Renal cortex interstitium (tissue), 11 donors: ENCODE measurements at regions not wholly inside any gene's neighbourhood (a gene's known extent, or its start where the extent isn't known, plus 50 kb on each side); places are given as distances from the start of the nearest gene placed in this dataset.
"Not testable (repeated sequence)": the region's sequence is repeated elsewhere in the genome, so short reads cannot be mapped to it uniquely, and the experiment has no call there.

Experiments
- DNase-seq, 11 donors: peaks; one replicate each; pipeline ENCODE4 v3.0.0-alpha.2; 2013; ENCODE audit warnings: low read depth in 9 of 11, low spot score in 4 of 11; ENCODE audit errors: extremely low read depth in 1 of 11

DNA sequence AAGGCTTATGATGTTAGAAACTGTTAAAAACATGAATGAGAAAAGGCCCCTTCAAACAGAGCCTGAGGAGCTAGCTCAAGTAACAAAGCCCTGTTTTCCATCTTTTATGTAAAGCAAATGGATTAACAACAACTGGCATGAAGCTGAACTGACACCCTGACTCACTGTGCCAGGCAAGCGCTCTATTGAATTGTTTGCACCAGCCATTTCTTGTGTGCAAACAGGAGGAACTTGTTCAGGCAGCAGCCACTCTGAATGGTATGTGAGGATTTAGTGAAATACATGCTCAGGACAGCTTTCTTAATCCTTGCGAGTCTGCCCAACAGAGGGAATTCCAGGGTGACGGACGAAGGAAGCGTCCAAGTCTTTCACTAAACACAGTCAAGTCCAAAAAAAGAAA, 291.1 kb upstream of the ADGRL2 start:
- DNase-seq, result no peak

DNA sequence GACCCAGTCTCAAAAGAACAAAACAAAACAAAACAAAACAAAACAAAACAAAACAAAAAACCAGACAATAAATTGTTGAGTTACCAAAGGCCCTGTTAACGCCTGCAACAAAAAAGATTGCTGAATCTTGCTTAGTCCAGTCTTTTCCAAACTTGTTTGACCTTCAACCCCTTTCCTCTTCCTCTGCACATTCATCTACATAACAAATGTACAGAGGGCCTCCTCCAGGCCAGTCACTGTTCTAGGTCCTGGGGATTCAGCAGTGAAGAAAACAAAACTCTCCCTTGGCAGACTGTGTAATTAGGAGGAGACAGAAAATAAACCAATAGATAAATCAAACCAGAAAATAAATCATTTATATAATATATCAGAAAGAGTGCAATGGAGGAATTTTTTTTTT, 294.0 kb upstream of the ADGRL2 start:
- no peak for DNase-seq

- DNase-seq, result no peak
Observed at GRCh38 chr1:81505831-81506230, 294.9 kb upstream of the ADGRL2 start.

DNA sequence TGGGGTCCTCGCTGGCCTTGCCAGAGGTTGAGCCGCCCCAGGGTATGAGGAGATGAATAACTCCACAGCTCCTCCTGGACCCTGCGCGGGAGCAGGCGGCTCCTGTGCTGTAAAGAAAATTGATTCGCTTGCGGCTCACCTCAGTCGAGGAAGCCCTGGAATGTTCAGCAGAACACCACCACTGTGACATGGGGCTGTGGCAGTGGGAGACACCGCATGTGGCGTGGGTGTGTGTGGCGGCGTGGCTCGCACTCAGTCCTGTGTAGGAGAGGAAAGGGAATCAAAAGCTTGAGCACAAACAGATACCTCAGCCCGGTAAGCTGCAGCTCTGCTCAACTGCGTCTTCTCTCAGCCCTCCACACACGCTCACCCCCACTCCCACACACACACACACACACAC, 295.9 kb upstream of the ADGRL2 start:
- not testable (repeated sequence) for DNase-seq

- not testable (repeated sequence) for DNase-seq
Observed at GRCh38 chr1:81502705-81503104, 298.0 kb upstream of the ADGRL2 start.

GRCh38 chr1:81501485-81501884, 299.2 kb upstream of the ADGRL2 start:
- not testable (repeated sequence) for DNase-seq

GRCh38 chr1:81499487-81499886, 301.2 kb upstream of the ADGRL2 start:
- DNase-seq, result no peak

DNA sequence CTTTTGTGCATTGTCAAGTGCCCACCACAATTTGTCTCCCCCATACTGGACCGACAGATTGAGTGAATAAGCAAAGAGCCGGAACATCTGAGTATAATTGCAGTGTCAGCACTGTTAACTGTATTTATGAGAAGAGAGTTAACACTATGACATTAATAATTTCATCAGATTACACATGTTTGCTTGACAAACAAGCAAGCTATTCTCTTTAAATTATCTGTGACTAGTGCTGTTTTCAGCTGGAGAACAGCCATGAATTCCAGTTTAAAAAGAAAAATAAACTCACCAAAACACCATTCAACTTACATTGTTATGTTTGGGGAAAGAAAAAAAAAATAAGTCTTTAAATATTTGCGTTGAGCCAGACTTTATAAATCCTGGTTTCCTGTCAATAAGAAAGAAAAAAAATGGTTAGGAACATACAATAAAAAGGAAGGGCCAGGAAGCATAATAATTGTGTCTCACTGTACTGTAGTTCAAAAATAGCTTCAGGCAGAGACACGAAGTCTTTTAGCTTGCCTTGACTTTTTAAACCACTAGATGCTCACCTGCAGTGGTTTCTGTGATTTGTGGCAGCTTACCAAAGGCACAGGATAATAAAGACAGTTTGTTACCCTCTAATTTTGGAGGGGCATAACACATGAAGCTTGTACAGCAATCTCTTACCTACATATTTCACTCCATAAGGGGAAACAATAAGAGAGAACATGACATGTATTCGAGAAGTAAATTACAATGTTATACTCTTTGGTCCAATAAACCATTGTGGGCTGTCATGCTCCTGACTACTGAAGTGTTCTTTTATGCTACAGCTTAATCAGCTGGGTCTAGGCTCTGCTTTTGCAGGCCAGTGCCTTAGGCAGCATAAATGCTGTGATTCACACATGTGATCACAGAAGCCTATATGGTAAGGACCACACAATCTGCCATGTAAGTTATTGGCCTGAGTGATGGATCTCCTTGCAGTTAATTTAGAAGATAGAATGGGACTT, 302.0 kb upstream of the ADGRL2 start:
- peak in 6 of 11 donors; percentile 15 to 44 (median 30) for DNase-seq

DNA sequence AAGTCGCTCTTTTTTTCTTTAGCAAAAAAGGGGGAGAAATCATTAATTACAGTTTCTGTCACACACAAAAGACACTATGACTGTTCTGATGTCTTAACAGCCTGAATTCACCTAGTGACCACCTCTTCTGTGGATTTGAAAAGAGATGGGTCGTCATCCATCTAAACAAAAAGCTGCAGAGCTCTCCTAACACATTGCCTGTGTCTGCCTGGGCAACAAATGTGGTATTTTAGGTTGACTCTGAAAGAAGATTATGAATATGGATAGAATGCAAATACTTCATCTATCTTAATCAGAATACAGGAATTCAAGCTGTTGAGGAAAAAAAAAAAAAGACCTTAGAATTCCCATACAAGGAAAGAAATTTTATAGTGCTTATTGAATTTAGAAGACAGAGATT, 304.4 kb upstream of the ADGRL2 start:
- no peak for DNase-seq

GRCh38 chr1:81493102-81493869, 307.4 kb upstream of the ADGRL2 start:
- DNase-seq, result no peak

- no peak for DNase-seq
Observed at GRCh38 chr1:81492628-81493027, 308.1 kb upstream of the ADGRL2 start.

- DNase-seq, result no peak
Observed at GRCh38 chr1:81490614-81491013, 310.1 kb upstream of the ADGRL2 start.

GRCh38 chr1:81489372-81489934, 311.3 kb upstream of the ADGRL2 start:
- no peak for DNase-seq

DNA sequence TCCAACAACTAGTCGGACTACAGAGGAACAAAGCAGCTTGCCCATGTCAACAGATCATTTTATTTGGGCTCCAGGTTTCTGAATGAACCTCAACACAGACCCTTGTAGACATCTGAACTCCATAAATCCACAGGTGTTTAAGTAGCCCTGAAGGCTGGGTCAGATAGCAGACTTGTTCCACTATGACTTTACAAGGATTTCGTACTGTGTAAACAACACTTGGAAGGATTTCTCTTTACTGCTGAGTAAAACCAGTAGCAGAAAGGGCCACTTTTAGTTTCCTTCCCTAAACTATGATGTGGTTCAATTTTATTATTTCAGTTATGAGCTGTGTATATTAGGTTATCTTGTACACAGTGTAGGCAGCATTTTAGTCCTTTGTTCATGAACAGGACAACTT, 316.4 kb upstream of the ADGRL2 start:
- no peak for DNase-seq

DNA sequence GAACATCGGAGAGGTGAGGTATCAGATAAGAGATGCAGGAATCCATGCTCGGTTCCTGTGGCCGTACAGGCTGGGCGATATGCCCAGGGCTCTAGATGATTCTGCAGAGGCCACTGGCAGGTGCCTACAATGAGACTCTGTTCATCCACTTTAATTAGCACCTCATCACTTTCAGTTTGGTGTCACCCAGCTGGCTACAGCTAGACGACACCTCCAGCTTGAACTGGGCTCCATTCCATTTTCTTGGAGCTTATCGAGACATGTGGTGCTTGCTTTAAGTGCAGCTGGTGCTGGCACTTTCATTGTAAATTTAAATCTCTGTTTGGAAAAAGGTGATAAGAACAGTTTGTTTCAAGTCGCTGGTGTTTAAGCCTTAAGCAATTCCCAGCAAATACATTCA, 322.5 kb upstream of the ADGRL2 start:
- no peak for DNase-seq

GRCh38 chr1:81477710-81478109, 323.0 kb upstream of the ADGRL2 start:
- DNase-seq, result no peak

GRCh38 chr1:81472387-81472786, 328.3 kb upstream of the ADGRL2 start:
- no peak for DNase-seq

DNA sequence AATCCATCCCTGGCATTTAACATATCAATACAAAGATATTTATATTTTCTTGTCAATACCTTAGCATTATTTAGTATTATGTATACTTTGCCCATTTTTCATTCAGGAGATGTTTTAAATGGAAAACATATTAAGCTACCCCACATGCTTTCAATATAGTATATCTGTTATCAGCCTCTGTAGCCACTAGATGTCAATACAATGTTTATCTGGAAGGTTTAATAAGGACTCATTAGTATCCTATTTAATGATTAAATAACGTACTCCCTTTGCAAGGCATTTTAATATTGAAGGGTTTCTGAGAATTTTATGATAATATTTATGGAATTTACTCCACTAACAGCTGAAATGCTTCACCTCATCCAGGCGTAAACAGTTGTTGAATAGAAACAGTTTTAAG, 329.5 kb upstream of the ADGRL2 start:
- DNase-seq, result no peak

GRCh38 chr1:81470275-81470674, 330.5 kb upstream of the ADGRL2 start:
- DNase-seq, result no peak

GRCh38 chr1:81467383-81467782, 333.4 kb upstream of the ADGRL2 start:
- peak in 1 of 11 donors; percentile 17 for DNase-seq
